AG04450 (cell line): ENCODE measurements at regions not wholly inside any gene's neighbourhood (a gene's known extent, or its start where the extent isn't known, plus 50 kb on each side); places are given as distances from the start of the nearest gene placed in this dataset.

Experiments
- CTCF ChIA-PET: fragments of 300-600, 350-600 bp; formaldehyde crosslinking; extraction: SDS; loops from one replicate; lab custom pipeline; 2022; ENCODE audit warnings: antibody characterized with exemption, inconsistent platforms; lab: Charles Lee
- POLR2A ChIA-PET: fragments of 350-600 bp; formaldehyde crosslinking; extraction: SDS; loops from one replicate; lab custom pipeline; 2021; ENCODE audit warnings: antibody characterized with exemption, inconsistent platforms; lab: Yijun Ruan, JAX
- DNase-seq: peaks from one replicate; pipeline ENCODE4 v3.0.0-alpha.2; 2011; ENCODE audit warnings: low read depth, low spot score
- H3K27ac ChIP-seq: one replicate; pipeline ENCODE4 v1.5.1; 2012; ENCODE audit warnings: low read depth, low read length, control low read depth
- H3K27me3 ChIP-seq: one replicate; pipeline ENCODE4 v1.6.0; 2012; ENCODE audit warnings: low read length; ENCODE audit not compliant: control insufficient read depth, insufficient read depth
- H3K4me3 ChIP-seq: 2 replicates; pipeline ENCODE4 v1.5.1; 2011; ENCODE audit warnings: mild to moderate bottlenecking, low read depth, low read length, control low read depth
- H3K9me3 ChIP-seq: 2 replicates; pipeline ENCODE4 v1.5.1; 2012; ENCODE audit warnings: low read length; ENCODE audit not compliant: control insufficient read depth, insufficient read depth
- TF ChIP-seq, protein P1 (sequence below): IDR thresholded peaks from 2 replicates; pipeline ENCODE4 v1.5.1; 2011; ENCODE audit warnings: low read depth, low read length, control low read depth, inconsistent platforms

- Histone ChIP-seq H3K27ac (no peak overlapping the region), H3K4me3 (no peak overlapping the region), H3K9me3 (no peaks in the 10 kb centered on the region), H3K27me3 (no peaks in the 10 kb centered on the region)
- CTCF ChIA-PET, result no interaction called here
- TF ChIP-seq, protein P1, sequence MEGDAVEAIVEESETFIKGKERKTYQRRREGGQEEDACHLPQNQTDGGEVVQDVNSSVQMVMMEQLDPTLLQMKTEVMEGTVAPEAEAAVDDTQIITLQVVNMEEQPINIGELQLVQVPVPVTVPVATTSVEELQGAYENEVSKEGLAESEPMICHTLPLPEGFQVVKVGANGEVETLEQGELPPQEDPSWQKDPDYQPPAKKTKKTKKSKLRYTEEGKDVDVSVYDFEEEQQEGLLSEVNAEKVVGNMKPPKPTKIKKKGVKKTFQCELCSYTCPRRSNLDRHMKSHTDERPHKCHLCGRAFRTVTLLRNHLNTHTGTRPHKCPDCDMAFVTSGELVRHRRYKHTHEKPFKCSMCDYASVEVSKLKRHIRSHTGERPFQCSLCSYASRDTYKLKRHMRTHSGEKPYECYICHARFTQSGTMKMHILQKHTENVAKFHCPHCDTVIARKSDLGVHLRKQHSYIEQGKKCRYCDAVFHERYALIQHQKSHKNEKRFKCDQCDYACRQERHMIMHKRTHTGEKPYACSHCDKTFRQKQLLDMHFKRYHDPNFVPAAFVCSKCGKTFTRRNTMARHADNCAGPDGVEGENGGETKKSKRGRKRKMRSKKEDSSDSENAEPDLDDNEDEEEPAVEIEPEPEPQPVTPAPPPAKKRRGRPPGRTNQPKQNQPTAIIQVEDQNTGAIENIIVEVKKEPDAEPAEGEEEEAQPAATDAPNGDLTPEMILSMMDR, result no peak
- POLR2A ChIA-PET, result no interaction called here
- no peak for DNase-seq
Measured at GRCh38 chr3:34183114-34183513, 384.7 kb downstream of the PDCD6IP start.

DNA sequence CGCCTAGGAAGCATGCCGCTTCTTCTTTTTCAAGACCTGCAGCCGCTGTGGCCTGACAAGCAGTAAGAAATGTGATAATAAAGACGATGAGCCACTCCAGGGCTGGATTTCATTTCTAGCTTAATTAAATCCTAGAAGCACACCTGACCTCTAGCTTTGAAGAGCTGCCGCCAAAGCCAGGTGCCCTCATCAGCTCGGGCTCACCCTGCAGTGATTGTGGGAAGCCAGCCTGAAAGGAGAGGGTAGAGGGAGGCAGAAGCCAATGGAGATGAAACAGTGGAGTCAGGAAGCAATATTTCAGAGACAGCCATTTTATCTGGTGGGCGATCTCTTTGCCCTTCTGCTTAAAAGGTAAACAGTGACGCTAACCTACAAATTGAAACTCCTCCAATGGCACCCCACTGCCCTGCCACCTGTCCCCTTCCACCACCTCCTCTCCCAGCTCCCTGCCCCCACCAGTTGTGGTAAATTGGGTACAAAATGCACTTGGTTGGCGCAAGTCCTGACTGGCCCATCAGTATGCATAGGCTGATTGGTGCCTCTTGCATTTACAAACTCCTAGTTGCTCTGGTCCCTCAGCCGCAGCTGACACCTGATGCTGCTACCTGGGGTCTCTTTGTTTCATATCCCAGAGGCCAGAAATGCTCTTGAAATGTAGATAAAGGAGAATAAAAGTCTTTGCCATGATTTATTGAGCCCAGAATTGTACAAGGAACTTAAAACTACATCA lies 385.3 kb downstream of the PDCD6IP start:
- Histone ChIP-seq H3K27ac (no peak overlapping the region), H3K4me3 (no peak overlapping the region), H3K27me3 (no peaks in the 10 kb centered on the region), H3K9me3 (no peaks in the 10 kb centered on the region)
- TF ChIP-seq, protein P1, result no peak
- CTCF ChIA-PET, result no interaction called here
- DNase-seq, result no peak
- POLR2A ChIA-PET, result no interaction called here

DNA sequence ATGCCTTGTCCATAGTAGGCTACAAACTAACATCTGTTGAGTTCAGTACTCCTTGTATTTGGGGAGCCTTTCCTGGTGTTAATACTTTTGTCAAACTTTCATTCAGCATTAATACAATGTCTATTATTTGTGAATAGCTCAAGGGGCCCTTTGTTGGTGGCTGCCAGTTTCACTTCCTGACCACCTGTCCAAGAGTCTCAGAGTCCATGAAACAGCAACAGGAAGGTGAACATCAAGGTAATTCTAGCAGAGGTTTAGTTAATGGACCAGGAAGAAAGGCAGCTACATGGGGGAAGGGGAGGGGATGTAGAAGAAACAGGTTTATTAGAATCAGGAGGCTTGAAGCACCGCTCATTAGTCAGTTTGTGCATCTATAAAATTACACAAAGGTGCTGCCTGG lies 386.9 kb downstream of the PDCD6IP start:
- POLR2A ChIA-PET, result no interaction called here
- TF ChIP-seq, protein P1, result no peak

GRCh38 chr3:34189133-34189532 lies 390.7 kb downstream of the PDCD6IP start:
- ChIA-PET POLR2A (no interaction called here), CTCF (no interaction called here)
- Histone ChIP-seq H3K4me3 (no peak overlapping the region), H3K9me3 (no peaks in the 10 kb centered on the region), H3K27me3 (no peaks in the 10 kb centered on the region), H3K27ac (no peak overlapping the region)
- DNase-seq, result no peak
- TF ChIP-seq, protein P1, result no peak

More for the DNA sequence above, 386.9 kb downstream of the PDCD6IP start:
- CTCF ChIA-PET, result no interaction called here
- H3K4me3 ChIP-seq, result no peak overlapping the region
- DNase-seq, result no peak
- H3K27me3 ChIP-seq, result no peaks in the 10 kb centered on the region
- H3K27ac ChIP-seq, result no peak overlapping the region
- H3K9me3 ChIP-seq, result no peaks in the 10 kb centered on the region

DNA sequence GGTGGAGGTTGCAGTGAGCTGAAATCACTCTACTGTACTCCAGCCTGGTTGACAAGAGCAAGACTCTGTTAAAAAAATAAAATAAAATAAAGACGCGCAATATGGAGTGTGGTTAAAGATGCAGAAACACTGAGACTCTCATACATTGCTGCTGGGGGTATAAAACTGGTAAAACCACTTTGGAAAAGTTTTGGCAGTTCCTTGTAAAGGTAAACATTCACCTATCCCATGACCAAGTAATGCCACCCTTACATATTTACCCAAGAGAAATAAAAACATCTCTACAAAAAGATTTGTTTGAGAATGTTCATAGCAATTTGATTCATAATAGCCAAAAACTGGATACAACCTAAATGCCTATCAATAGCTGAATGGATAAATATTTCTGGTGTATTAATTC lies 398.5 kb downstream of the PDCD6IP start:
- H3K27ac ChIP-seq, result no peak overlapping the region
- DNase-seq, result no peak
- CTCF ChIA-PET, result no interaction called here
- POLR2A ChIA-PET, result no interaction called here
- no peaks in the 10 kb centered on the region for H3K9me3 ChIP-seq
- no peak overlapping the region for H3K4me3 ChIP-seq
- TF ChIP-seq, protein P1, result no peak
- H3K27me3 ChIP-seq, result no peaks in the 10 kb centered on the region
